ENCODE measurements at regions not wholly inside any gene's neighbourhood (a gene's known extent, or its start where the extent isn't known, plus 50 kb on each side); places are given as distances from the start of the nearest gene placed in this dataset.

DNA sequence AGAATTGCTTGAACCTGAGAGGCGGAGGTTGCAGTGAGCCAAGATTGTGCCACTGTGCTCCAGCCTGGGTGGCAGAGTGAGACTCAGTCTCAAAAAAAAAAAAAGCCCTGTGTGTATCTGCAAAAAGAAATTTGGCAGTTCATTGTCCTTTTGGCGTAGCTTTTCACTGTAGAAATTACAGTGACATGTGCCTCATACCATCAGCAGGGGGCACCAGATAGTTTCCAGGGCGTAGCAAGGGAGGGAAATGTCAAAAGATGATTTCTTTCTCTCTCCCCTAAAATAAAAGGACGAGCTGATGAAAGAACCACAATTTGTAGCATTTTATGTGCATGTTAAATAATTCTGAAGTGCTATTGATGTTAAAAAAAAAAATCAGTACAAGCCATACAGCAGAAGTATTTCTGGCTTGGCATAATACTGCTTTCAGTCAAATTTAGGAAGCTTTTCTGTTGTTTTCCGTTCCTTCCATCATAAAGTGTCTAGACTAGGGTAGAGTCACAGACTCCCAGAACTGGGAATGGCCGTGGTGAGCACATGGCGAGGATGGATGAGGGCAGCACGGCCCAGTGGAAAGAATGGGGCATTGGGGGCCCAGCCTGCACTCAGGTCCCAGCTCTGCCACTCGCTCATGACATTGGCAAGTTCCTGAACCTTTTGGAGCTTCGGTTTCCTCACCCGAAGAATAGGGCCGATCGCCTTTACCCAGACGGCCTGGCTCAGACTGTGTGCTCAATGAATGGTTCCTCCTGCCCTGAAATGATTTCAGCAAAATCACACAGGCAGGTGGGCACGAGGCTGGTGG is 59.8 kb upstream of the RPH3AL start:
- FAIRE-seq (no peak), ATAC-seq (peak in 1 of 2 experiments; percentile 26; a peak in 2 of 6 replicates), DNase-seq (ENCODE audit: low read depth in 1 of 2, low spot score in 1 of 2) (peak; percentile 63 to 70)
- Histone ChIP-seq H3K27ac (peak overlapping the region in 1 of 2 experiments; percentile 14; a peak in 1 of 6 replicates), H3K9me3 (no peaks in the 10 kb centered on the region), H3K4me2 (no peak overlapping the region), H3K4me3 (no peak overlapping the region), H3K4me1 (peaks cover 21% of the 10 kb centered on the region)
- no peak for TF ChIP-seq NR3C1 (IDR thresholded peaks at IDR 0.05)
- TF ChIP-seq CTCF (IDR thresholded peaks at IDR 0.05): peak; percentile 98
- TF ChIP-seq SMC3 (IDR thresholded peaks at IDR 0.05): peak; percentile 96
- no peak for TF ChIP-seq FOXS1 (CRISPR knock-in tag; IDR thresholded peaks at IDR 0.05)
- TF ChIP-seq MYC (IDR thresholded peaks at IDR 0.05; ENCODE audit: borderline replicate concordance, low read length): no peak
- peak; percentile 93 to 97 for TF ChIP-seq RAD21 (conservative IDR thresholded peaks at IDR 0.05 in 1 of 2, IDR thresholded peaks at IDR 0.05 in 1 of 2)
- TF ChIP-seq ZNF302 (CRISPR knock-in tag; IDR thresholded peaks at IDR 0.05): no peak
- TF ChIP-seq, protein P1, sequence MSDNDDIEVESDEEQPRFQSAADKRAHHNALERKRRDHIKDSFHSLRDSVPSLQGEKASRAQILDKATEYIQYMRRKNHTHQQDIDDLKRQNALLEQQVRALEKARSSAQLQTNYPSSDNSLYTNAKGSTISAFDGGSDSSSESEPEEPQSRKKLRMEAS (IDR thresholded peaks at IDR 0.05): 0 out of 2 replicates have a peak, but pooled peaks have one; percentile 42
- ChIA-PET POLR2A (interaction anchor here (0.7 to 1.2 kb wide), 5 partner anchors 287 to 584 kb away, joined by 3 to 7 read pairs (median 4); partner anchors contain the start of genes TIMM22 and VPS53), CTCF (interaction anchor here (0.6 to 3.3 kb wide), 98 partner anchors 12 to 732 kb away, joined by 3 to 410 read pairs (median 5); partner anchors contain the start of genes GLOD4, MRM3, NXN and RFLNB)
- WGBS (ENCODE audit: missing lambda C conversion rate): 48% methylated on average over 15 of the region's 15 CpGs

DNA sequence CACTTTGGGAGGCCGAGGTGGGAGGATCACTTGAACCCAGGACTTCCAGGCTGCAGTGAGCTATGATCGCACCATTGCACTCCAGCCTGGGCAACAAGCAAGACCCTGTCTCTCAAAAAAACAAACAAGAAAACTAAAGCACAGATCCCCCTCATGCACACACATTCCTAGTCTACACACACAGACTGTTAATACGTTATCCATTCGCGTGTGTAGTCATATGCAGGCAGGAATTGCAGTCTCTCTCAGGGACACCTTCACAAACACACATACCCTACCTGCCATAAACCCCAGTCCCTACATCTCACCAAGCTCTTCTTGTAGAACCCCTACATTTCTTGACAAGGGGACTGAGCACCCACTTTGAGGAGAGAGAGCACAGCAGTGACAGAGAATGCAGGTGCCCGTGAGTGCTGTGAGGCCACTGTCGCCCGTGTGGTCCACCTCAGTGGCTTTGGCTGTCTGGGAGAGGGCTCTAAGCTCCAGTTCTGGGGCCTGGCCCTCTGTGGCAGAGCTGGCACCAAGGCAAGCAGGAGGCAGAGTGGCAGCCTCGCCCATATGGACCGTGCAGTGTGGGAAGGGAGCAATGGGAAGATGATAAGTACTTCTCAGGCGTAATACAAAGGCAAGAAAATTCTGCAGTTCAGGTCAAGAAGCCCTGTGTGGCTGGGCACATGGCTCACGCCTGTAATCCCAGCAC is 59.0 kb upstream of the RPH3AL start:
- no peaks in the 10 kb centered on the region for H3K9me3 ChIP-seq
- CTCF ChIA-PET: interaction anchor here (0.6 to 3.3 kb wide), 85 partner anchors 11 to 733 kb away, joined by 3 to 410 read pairs (median 5); partner anchors contain the start of genes GLOD4, MRM3, NXN and RFLNB
- peak overlapping the region; percentile 97 for H3K4me2 ChIP-seq
- ATAC-seq: no peak
- 79% methylated on average over 12 of the region's 12 CpGs for WGBS (ENCODE audit: missing lambda C conversion rate)
- H3K4me1 ChIP-seq: peaks cover 21% of the 10 kb centered on the region
- no peak overlapping the region for H3K4me3 ChIP-seq
- no peak for DNase-seq (ENCODE audit: low read depth in 1 of 2, low spot score in 1 of 2)
- FAIRE-seq: no peak
- TF ChIP-seq RAD21 (conservative IDR thresholded peaks at IDR 0.05 in 1 of 2, IDR thresholded peaks at IDR 0.05 in 1 of 2): no peak
- no peak for TF ChIP-seq HDAC2 (IDR thresholded peaks at IDR 0.05)
- peak overlapping the region in 1 of 2 experiments; percentile 90; a peak in 2 of 6 replicates for H3K27ac ChIP-seq
- POLR2A ChIA-PET: interaction anchor here (1.0 to 1.2 kb wide), 4 partner anchors 289 to 585 kb away, joined by 3 to 7 read pairs (median 4); partner anchors contain the start of genes TIMM22 and VPS53

DNA sequence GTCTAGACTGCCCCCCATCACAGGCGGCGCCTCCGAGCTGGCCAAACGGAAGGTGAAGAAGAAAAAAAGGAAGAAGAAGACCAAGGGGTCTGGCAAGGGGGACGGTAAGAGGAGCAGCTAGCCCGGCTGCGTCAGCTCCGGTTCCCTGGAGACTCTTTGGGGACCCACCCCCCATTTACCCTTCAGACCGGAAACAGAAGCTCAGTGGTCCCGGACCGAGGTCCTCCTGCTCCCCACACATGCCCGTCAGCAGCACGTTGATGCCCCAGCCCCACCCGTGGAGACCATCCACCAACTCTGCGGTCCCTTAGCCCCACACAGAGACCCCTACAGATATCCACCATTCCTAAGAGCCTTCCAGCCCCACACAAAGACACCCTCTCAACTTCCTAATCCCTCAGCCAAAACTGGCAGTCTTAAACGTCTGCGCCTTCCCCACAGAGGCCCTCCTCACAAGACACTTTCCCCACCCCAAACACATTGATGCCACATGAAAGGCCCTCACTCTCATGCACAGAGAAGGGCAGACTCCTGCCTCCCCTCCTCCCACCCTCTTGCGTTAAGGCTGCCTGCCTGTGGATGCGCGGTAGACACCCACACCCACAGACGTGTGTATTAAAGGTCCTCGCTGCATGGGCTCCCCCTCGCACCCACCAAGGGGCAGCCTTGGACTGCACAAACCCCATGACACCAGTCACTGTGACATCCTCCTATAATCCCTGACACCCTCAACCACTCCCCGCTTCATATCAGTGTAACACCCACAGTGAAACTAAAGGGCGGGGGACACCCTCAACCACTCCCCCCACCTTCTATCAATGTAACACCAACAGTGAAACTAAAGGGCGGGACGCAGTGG is 58.2 kb upstream of the RPH3AL start:
- ChIA-PET CTCF (interaction anchor here (0.5 to 3.3 kb wide), 21 partner anchors 10 to 648 kb away, joined by 3 to 410 read pairs (median 7); partner anchors contain the start of genes NXN and TIMM22), POLR2A (no interaction called here)
- ATAC-seq: peak; percentile 19 to 45; a peak in 4 of 6 replicates
- peak overlapping the region; percentile 70 for H3K4me3 ChIP-seq
- 28% methylated on average over 27 of the region's 27 CpGs for WGBS (ENCODE audit: missing lambda C conversion rate)
- H3K4me2 ChIP-seq: peak overlapping the region; percentile 97
- DNase-seq (ENCODE audit: low read depth in 1 of 2, low spot score in 1 of 2): peak in 1 of 2 experiments; percentile 42
- FAIRE-seq: no peak
- peaks cover 21% of the 10 kb centered on the region for H3K4me1 ChIP-seq
- TF ChIP-seq FOSB (CRISPR knock-in tag; IDR thresholded peaks at IDR 0.05): no peak
- peak in 1 of 2 experiments; percentile 25; a peak in 2 of 5 replicates for TF ChIP-seq RAD21 (conservative IDR thresholded peaks at IDR 0.05 in 1 of 2, IDR thresholded peaks at IDR 0.05 in 1 of 2)
- TF ChIP-seq, protein P1 (IDR thresholded peaks at IDR 0.05): no peak
- TF ChIP-seq PBX3 (IDR thresholded peaks at IDR 0.05): no peak
- H3K27ac ChIP-seq: peak overlapping the region; percentile 74 to 90
- H3K9me3 ChIP-seq: no peaks in the 10 kb centered on the region
